ENCODE measurements at regions not wholly inside any gene's neighbourhood (a gene's known extent, or its start where the extent isn't known, plus 50 kb on each side); places are given as distances from the start of the nearest gene placed in this dataset.

- no peak overlapping the region for H3K4me3 Mint-ChIP-seq
- no peaks in the 10 kb centered on the region for H3K36me3 Mint-ChIP-seq
- CTCF ChIA-PET, result no interaction called here
- H3K9me3 Mint-ChIP-seq, result peaks cover 18% of the 10 kb centered on the region
- no peaks in the 10 kb centered on the region for H3K27me3 Mint-ChIP-seq
- no peak overlapping the region for H3K27ac Mint-ChIP-seq
- DNase-seq, result no peak
- H3K4me1 Mint-ChIP-seq, result no peaks in the 10 kb centered on the region
These were observed 726.4 kb upstream of the SGO1 start for GRCh38 chr3:20912406-20912805.

GRCh38 chr3:20909511-20909910 is 723.5 kb upstream of the SGO1 start:
- H3K4me3 Mint-ChIP-seq, result no peak overlapping the region

GRCh38 chr3:20905210-20905805 is 719.3 kb upstream of the SGO1 start:
- Mint-ChIP-seq H3K4me3 (no peak overlapping the region), H3K9me3 (peaks cover 15% of the 10 kb centered on the region), H3K27me3 (no peaks in the 10 kb centered on the region), H3K36me3 (no peaks in the 10 kb centered on the region), H3K27ac (no peak overlapping the region), H3K4me1 (no peaks in the 10 kb centered on the region)
- CTCF ChIA-PET, result no interaction called here
- no peak for DNase-seq

More at GRCh38 chr3:20909511-20909910, 723.5 kb upstream of the SGO1 start:
- Mint-ChIP-seq H3K27me3 (no peaks in the 10 kb centered on the region), H3K9me3 (peaks cover 9% of the 10 kb centered on the region), H3K27ac (no peak overlapping the region), H3K36me3 (no peaks in the 10 kb centered on the region), H3K4me1 (no peaks in the 10 kb centered on the region)
- CTCF ChIA-PET, result no interaction called here
- no peak for DNase-seq

- no peak for DNase-seq
- Mint-ChIP-seq H3K9me3 (peaks cover 17% of the 10 kb centered on the region), H3K4me1 (no peaks in the 10 kb centered on the region), H3K36me3 (no peaks in the 10 kb centered on the region), H3K4me3 (no peak overlapping the region), H3K27ac (no peak overlapping the region), H3K27me3 (no peaks in the 10 kb centered on the region)
- CTCF ChIA-PET, result no interaction called here
These were observed 718.7 kb upstream of the SGO1 start for GRCh38 chr3:20904671-20905070.

- H3K4me1 Mint-ChIP-seq, result no peaks in the 10 kb centered on the region
These were observed 713.0 kb upstream of the SGO1 start for GRCh38 chr3:20898962-20899361.

GRCh38 chr3:20890111-20890519 is 704.1 kb upstream of the SGO1 start:
- Mint-ChIP-seq H3K9me3 (peaks cover 17% of the 10 kb centered on the region), H3K27ac (no peak overlapping the region), H3K27me3 (no peaks in the 10 kb centered on the region), H3K4me3 (no peak overlapping the region), H3K36me3 (no peaks in the 10 kb centered on the region), H3K4me1 (no peaks in the 10 kb centered on the region)
- CTCF ChIA-PET, result no interaction called here
- no peak for DNase-seq

More at GRCh38 chr3:20898962-20899361, 713.0 kb upstream of the SGO1 start:
- DNase-seq, result no peak
- Mint-ChIP-seq H3K4me3 (no peak overlapping the region), H3K36me3 (no peaks in the 10 kb centered on the region), H3K27me3 (no peaks in the 10 kb centered on the region), H3K27ac (no peak overlapping the region), H3K9me3 (peaks cover 38% of the 10 kb centered on the region)
- CTCF ChIA-PET, result no interaction called here

- H3K4me3 Mint-ChIP-seq, result no peak overlapping the region
- DNase-seq, result no peak
- CTCF ChIA-PET, result no interaction called here
These were observed 692.7 kb upstream of the SGO1 start for GRCh38 chr3:20878691-20879090.

GRCh38 chr3:20873235-20873634 is 687.2 kb upstream of the SGO1 start:
- CTCF ChIA-PET, result no interaction called here
- no peaks in the 10 kb centered on the region for H3K36me3 Mint-ChIP-seq

More at GRCh38 chr3:20878691-20879090, 692.7 kb upstream of the SGO1 start:
- Mint-ChIP-seq H3K36me3 (no peaks in the 10 kb centered on the region), H3K27me3 (no peaks in the 10 kb centered on the region), H3K9me3 (peaks cover 22% of the 10 kb centered on the region), H3K4me1 (no peaks in the 10 kb centered on the region), H3K27ac (no peak overlapping the region)

GRCh38 chr3:20870106-20870899 is 684.3 kb upstream of the SGO1 start:
- no peak for DNase-seq
- Mint-ChIP-seq H3K27ac (no peak overlapping the region), H3K9me3 (peaks cover 20% of the 10 kb centered on the region), H3K4me3 (no peak overlapping the region), H3K27me3 (no peaks in the 10 kb centered on the region), H3K36me3 (no peaks in the 10 kb centered on the region), H3K4me1 (no peaks in the 10 kb centered on the region)
- CTCF ChIA-PET, result no interaction called here

More at GRCh38 chr3:20873235-20873634, 687.2 kb upstream of the SGO1 start:
- Mint-ChIP-seq H3K4me1 (no peaks in the 10 kb centered on the region), H3K4me3 (no peak overlapping the region), H3K9me3 (peaks cover 36% of the 10 kb centered on the region), H3K27ac (no peak overlapping the region), H3K27me3 (no peaks in the 10 kb centered on the region)
- no peak for DNase-seq

- CTCF ChIA-PET, result no interaction called here
- Mint-ChIP-seq H3K27ac (no peak overlapping the region), H3K36me3 (no peaks in the 10 kb centered on the region), H3K4me1 (no peaks in the 10 kb centered on the region), H3K27me3 (no peaks in the 10 kb centered on the region), H3K9me3 (peaks cover 22% of the 10 kb centered on the region), H3K4me3 (no peak overlapping the region)
- DNase-seq, result no peak
These were observed 679.8 kb upstream of the SGO1 start for GRCh38 chr3:20865803-20866202.

GRCh38 chr3:20861454-20861853 is 675.4 kb upstream of the SGO1 start:
- H3K27ac Mint-ChIP-seq, result no peak overlapping the region
- peaks cover 20% of the 10 kb centered on the region for H3K9me3 Mint-ChIP-seq
- H3K27me3 Mint-ChIP-seq, result no peaks in the 10 kb centered on the region
- no peaks in the 10 kb centered on the region for H3K36me3 Mint-ChIP-seq
- no peaks in the 10 kb centered on the region for H3K4me1 Mint-ChIP-seq
- no peak overlapping the region for H3K4me3 Mint-ChIP-seq
- CTCF ChIA-PET, result no interaction called here
- no peak for DNase-seq

- no peak overlapping the region for H3K27ac Mint-ChIP-seq
- H3K9me3 Mint-ChIP-seq, result peaks cover 7% of the 10 kb centered on the region
- no peaks in the 10 kb centered on the region for H3K4me1 Mint-ChIP-seq
- H3K27me3 Mint-ChIP-seq, result no peaks in the 10 kb centered on the region
- H3K4me3 Mint-ChIP-seq, result no peak overlapping the region
- no peaks in the 10 kb centered on the region for H3K36me3 Mint-ChIP-seq
- CTCF ChIA-PET, result no interaction called here
- DNase-seq, result no peak
These were observed 671.6 kb upstream of the SGO1 start for GRCh38 chr3:20857636-20858035.

GRCh38 chr3:20853890-20854289 is 667.9 kb upstream of the SGO1 start:
- Mint-ChIP-seq H3K36me3 (no peaks in the 10 kb centered on the region), H3K9me3 (peaks cover 9% of the 10 kb centered on the region), H3K27me3 (no peaks in the 10 kb centered on the region), H3K27ac (no peak overlapping the region), H3K4me3 (no peak overlapping the region), H3K4me1 (no peaks in the 10 kb centered on the region)
- DNase-seq, result no peak
- CTCF ChIA-PET, result no interaction called here

GRCh38 chr3:20852712-20853111 is 666.7 kb upstream of the SGO1 start:
- CTCF ChIA-PET, result no interaction called here

GRCh38 chr3:20849975-20850374 is 664.0 kb upstream of the SGO1 start:
- DNase-seq, result no peak
- Mint-ChIP-seq H3K9me3 (peaks cover 10% of the 10 kb centered on the region), H3K27me3 (no peaks in the 10 kb centered on the region), H3K36me3 (no peaks in the 10 kb centered on the region), H3K27ac (no peak overlapping the region), H3K4me1 (no peaks in the 10 kb centered on the region), H3K4me3 (no peak overlapping the region)
- CTCF ChIA-PET, result interaction anchor here (0.8 kb wide), 1 partner anchor 36 kb away, joined by 4 read pairs; no protein-coding TSS in a partner anchor

More at GRCh38 chr3:20852712-20853111, 666.7 kb upstream of the SGO1 start:
- H3K4me3 Mint-ChIP-seq, result no peak overlapping the region
- peaks cover 10% of the 10 kb centered on the region for H3K9me3 Mint-ChIP-seq
- H3K4me1 Mint-ChIP-seq, result no peaks in the 10 kb centered on the region
- H3K27ac Mint-ChIP-seq, result no peak overlapping the region
- H3K27me3 Mint-ChIP-seq, result no peaks in the 10 kb centered on the region
- no peak for DNase-seq
- no peaks in the 10 kb centered on the region for H3K36me3 Mint-ChIP-seq

Measured in activated naive CD4-positive, alpha-beta T cell treated with anti-CD3 and anti-CD28 coated beads, Interleukin-2, amount 10 ng/mL, durations not matched to agents 7 days and 5 days (primary cell).